ENCODE measurements at regions not wholly inside any gene's neighbourhood (a gene's known extent, or its start where the extent isn't known, plus 50 kb on each side); places are given as distances from the start of the nearest gene placed in this dataset.

DNA sequence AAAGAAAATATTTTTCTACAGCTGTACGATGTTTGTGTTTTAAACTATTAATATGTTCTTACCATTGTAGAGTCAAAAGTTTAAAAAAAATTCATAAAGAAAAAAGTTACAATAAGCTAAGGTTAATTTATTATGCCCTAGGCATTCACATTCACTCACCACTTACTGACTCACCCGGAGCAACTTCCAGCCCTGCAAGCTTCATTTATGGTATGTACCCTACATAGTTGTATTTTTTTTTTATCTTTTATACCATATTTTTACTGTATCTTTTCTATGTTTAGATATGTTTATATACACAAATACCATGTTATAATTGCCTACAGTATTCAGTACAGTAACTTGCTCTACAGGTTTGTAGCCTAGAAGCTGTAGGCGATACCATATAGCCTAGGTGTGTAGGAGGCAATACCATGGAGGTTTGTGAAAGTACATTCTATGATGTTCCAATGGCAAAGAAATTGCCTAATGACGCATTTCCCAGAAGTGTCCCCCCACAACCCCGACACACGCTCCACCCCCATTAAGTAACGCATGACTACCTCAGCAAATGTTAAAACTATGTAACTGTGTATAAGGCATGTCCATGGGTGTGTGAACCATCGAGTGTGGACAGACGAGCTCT lies 60.4 kb downstream of the SLITRK6 start:
- no peak for TF ChIP-seq POLR2AphosphoS5 (IDR thresholded peaks at IDR 0.05; ENCODE audit: borderline replicate concordance, low read depth, low read length)
- no peak for TF ChIP-seq EZH2 (IDR thresholded peaks at IDR 0.05)
- no peak for TF ChIP-seq FOXP2 (optimal IDR thresholded peaks at IDR 0.05; ENCODE audit: control extremely low read depth, extremely low read length, insufficient read depth)
